GM12873 (cell line): ENCODE measurements at regions not wholly inside any gene's neighbourhood (a gene's known extent, or its start where the extent isn't known, plus 50 kb on each side); places are given as distances from the start of the nearest gene placed in this dataset.

Experiments used
- TF ChIP-seq, protein P1 (sequence below): IDR thresholded peaks from 2 replicates; pipeline ENCODE4 v1.5.1; 2012; ENCODE audit warnings: low read depth, mild to moderate bottlenecking, moderate library complexity, low read length, control low read depth; ENCODE audit not compliant: insufficient read depth; ENCODE audit errors: missing control alignments

- TF ChIP-seq, protein P1, sequence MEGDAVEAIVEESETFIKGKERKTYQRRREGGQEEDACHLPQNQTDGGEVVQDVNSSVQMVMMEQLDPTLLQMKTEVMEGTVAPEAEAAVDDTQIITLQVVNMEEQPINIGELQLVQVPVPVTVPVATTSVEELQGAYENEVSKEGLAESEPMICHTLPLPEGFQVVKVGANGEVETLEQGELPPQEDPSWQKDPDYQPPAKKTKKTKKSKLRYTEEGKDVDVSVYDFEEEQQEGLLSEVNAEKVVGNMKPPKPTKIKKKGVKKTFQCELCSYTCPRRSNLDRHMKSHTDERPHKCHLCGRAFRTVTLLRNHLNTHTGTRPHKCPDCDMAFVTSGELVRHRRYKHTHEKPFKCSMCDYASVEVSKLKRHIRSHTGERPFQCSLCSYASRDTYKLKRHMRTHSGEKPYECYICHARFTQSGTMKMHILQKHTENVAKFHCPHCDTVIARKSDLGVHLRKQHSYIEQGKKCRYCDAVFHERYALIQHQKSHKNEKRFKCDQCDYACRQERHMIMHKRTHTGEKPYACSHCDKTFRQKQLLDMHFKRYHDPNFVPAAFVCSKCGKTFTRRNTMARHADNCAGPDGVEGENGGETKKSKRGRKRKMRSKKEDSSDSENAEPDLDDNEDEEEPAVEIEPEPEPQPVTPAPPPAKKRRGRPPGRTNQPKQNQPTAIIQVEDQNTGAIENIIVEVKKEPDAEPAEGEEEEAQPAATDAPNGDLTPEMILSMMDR = no peak
Measured at GRCh38 chr2:240260664-240261063, 120.2 kb upstream of the OTOS start.

DNA sequence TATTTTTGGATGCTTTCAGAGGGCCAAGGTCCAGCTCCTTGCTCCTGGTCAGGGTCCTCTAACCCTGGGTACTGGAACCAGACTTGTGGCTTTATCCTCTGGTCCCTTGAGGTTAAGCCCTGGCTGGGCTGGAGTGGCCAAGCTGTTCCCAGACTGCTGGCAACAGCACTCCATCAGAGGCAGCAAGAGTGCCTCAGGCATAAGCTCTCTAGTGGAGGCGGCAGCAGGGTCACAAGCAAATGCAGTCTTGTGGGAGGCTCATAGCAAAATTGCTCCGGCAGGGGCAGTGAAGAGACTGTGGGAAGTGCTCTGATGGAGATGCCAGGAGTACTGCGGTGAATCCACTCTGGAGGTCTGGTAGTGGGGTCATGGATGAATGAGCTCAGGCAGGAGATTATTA lies 128.9 kb upstream of the OTOS start:
- TF ChIP-seq, protein P1 = no peak

DNA sequence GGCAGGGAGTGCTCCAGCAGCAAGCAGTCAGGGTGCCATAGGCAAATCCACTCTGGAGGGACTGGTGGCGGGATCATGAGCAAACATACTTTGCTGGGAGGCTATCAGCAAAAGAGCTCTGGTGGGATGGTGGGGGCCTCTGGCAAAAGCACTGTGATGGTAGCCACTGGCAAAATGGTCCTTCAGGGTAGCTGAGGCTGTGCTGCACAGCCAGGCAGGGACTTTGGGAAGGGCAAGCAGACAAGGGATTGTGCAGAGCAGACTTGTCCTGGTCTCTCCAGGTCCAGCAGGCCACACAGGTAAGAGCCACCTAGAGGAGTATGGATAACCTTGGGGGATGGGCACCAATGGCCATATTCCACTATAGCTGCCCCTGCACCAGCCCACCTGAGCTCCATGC lies 129.4 kb upstream of the OTOS start:
- TF ChIP-seq, protein P1 = no peak

GRCh38 chr2:240271716-240272341 lies 131.4 kb upstream of the OTOS start:
- TF ChIP-seq, protein P1 = no peak

DNA sequence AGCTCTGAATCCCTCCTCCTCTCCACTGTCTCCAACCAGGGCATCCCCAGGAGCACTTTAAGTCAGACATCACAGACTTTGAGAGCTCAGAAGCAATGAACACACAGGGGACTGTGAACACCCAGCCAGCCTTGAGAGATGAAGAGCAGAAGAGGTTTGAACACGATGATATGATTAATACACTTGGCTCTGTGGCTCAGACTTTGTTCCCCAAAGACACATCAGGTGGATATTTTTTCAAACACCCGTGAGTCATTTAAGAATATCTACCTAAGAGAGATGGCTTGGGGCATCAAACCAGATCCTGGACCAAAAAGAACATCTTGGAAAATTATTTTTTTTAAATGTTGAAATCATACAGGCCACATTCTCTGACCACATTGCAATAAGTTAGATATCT lies 134.9 kb upstream of the OTOS start:
- TF ChIP-seq, protein P1 = no peak

GRCh38 chr2:240277073-240277806 lies 136.8 kb upstream of the OTOS start:
- TF ChIP-seq, protein P1 = no peak

GRCh38 chr2:240277807-240278522 lies 137.5 kb upstream of the OTOS start:
- TF ChIP-seq, protein P1 = no peak
